Peyer's patch (tissue), 4 donors: ENCODE measurements at regions not wholly inside any gene's neighbourhood (a gene's known extent, or its start where the extent isn't known, plus 50 kb on each side); places are given as distances from the start of the nearest gene placed in this dataset.

ENCODE experiments used
- CTCF ChIP-seq, 6 experiments: fragments of 450-650 bp in 4 of 6; fragments of 200-600 bp in 2 of 6; sonication (generic) in 1 of 6; IDR thresholded peaks; one replicate each; pipeline ENCODE4 v1.5.1; 2017 to 2019; ENCODE audit warnings: antibody characterized with exemption in 6 of 6, mild to moderate bottlenecking in 3 of 6, moderate library complexity in 1 of 6
- POLR2A ChIP-seq, 2 donors: fragments of 450-650 bp; IDR thresholded peaks; one replicate each; pipeline ENCODE4 v1.5.1; 2017; ENCODE audit warnings: antibody characterized with exemption in 2 of 2, mild to moderate bottlenecking in 2 of 2, moderate library complexity in 2 of 2

GRCh38 chr14:94677213-94677612, 65.0 kb downstream of the SERPINA3 start:
- TF ChIP-seq CTCF (IDR thresholded peaks at IDR 0.05): no peak
- no peak for TF ChIP-seq POLR2A (IDR thresholded peaks at IDR 0.05)
